Endodermal cell (in vitro differentiated cells): ENCODE measurements at regions not wholly inside any gene's neighbourhood (a gene's known extent, or its start where the extent isn't known, plus 50 kb on each side); places are given as distances from the start of the nearest gene placed in this dataset.

ENCODE experiments used
- DNase-seq: peaks from one replicate; pipeline ENCODE4 v3.0.0-alpha.2; 2017
- H3K27ac ChIP-seq: 2 replicates; pipeline ENCODE4 v1.5.1; 2013; ENCODE audit warnings: mild to moderate bottlenecking, low read depth, low read length, moderate library complexity
- H3K27me3 ChIP-seq: 2 replicates; pipeline ENCODE4 v1.6.1; 2013; ENCODE audit warnings: mild to moderate bottlenecking, low read length, moderate library complexity; ENCODE audit not compliant: insufficient read depth, control insufficient read depth, poor library complexity, severe bottlenecking
- H3K36me3 ChIP-seq: 2 replicates; pipeline ENCODE4 v1.7.0; 2013; ENCODE audit warnings: mild to moderate bottlenecking, low read length, moderate library complexity; ENCODE audit not compliant: control insufficient read depth, insufficient read depth
- H3K4me1 ChIP-seq: one replicate; pipeline ENCODE4 v1.7.0; 2013; ENCODE audit warnings: low read length; ENCODE audit not compliant: control insufficient read depth, insufficient read depth
- H3K4me3 ChIP-seq: 2 replicates; pipeline ENCODE4 v1.5.1; 2013; ENCODE audit warnings: mild to moderate bottlenecking, low read length, moderate library complexity
- H3K9ac ChIP-seq: 2 replicates; pipeline ENCODE4 v1.6.1; 2013; ENCODE audit warnings: mild to moderate bottlenecking, low read length, moderate library complexity; ENCODE audit not compliant: poor library complexity, severe bottlenecking; ENCODE audit errors: extremely low read depth
- H3K9me3 ChIP-seq: 2 replicates; pipeline ENCODE4 v1.6.1; 2013; ENCODE audit warnings: mild to moderate bottlenecking, low read length, moderate library complexity; ENCODE audit not compliant: control insufficient read depth
- H3K27ac Mint-ChIP-seq: 2 replicates; pipeline ENCODE4 v1.8.0; 2020; ENCODE audit warnings: mixed read lengths
- H3K27me3 Mint-ChIP-seq: 2 replicates; pipeline ENCODE4 v1.8.0; 2021; ENCODE audit warnings: mild to moderate bottlenecking, mixed read lengths; ENCODE audit not compliant: insufficient read depth
- H3K36me3 Mint-ChIP-seq: 2 replicates; pipeline ENCODE4 v1.8.0; 2020; ENCODE audit warnings: low read depth, mixed read lengths
- H3K4me1 Mint-ChIP-seq: 2 replicates; pipeline ENCODE4 v1.8.0; 2020; ENCODE audit warnings: mixed read lengths
- H3K4me3 Mint-ChIP-seq: 2 replicates; pipeline ENCODE4 v1.8.0; 2020; ENCODE audit warnings: mild to moderate bottlenecking, moderate library complexity, mixed read lengths
- H3K9me3 Mint-ChIP-seq: 2 replicates; pipeline ENCODE4 v1.8.0; 2020; ENCODE audit warnings: mild to moderate bottlenecking, mixed read lengths
- WGBS, 2 experiments: methylation state at CpG; one replicate each; pipeline versions ENCODE4 v1.1.5 to v1.1.7; 2013; ENCODE audit warnings: missing lambda C conversion rate in 2 of 2, mixed read lengths in 1 of 2; ENCODE audit not compliant: insufficient coverage in 1 of 2, insufficient read length in 1 of 2; 5-methylcytosine and 5-hydroxymethylcytosine counted together
- TF ChIP-seq, protein P1 (sequence below): fragments of 200-600 bp; sonication (generic); conservative IDR thresholded peaks from 2 replicates; pipeline ENCODE4 v1.5.0; 2021; ENCODE audit warnings: antibody characterized with exemption, mild to moderate bottlenecking

DNA sequence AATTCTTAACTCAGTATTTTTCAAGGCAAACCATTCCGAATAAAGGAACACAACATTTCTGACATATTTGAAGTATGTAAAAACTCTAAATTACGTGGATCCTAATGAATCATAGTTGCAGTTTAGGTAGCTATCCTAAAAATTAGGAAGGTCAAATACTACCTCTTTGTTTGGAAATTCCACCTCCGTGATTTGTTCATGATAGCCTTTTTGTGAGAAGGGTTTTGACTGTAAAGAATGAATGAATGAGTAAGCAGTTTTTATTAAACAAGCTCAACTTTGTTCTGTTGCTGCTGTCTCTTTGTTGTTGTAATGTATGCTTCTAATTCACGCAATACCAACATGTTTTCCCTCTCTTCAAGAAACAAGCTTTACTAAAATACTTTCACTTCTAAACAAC, 840.4 kb downstream of the USP25 start:
- Histone ChIP-seq H3K4me3 (no peak overlapping the region), H3K9me3 (no peaks in the 10 kb centered on the region), H3K9ac (no peak overlapping the region), H3K36me3 (no peaks in the 10 kb centered on the region), H3K27me3 (no peaks in the 10 kb centered on the region), H3K27ac (no peak overlapping the region), H3K4me1 (no peaks in the 10 kb centered on the region)
- TF ChIP-seq, protein P1, sequence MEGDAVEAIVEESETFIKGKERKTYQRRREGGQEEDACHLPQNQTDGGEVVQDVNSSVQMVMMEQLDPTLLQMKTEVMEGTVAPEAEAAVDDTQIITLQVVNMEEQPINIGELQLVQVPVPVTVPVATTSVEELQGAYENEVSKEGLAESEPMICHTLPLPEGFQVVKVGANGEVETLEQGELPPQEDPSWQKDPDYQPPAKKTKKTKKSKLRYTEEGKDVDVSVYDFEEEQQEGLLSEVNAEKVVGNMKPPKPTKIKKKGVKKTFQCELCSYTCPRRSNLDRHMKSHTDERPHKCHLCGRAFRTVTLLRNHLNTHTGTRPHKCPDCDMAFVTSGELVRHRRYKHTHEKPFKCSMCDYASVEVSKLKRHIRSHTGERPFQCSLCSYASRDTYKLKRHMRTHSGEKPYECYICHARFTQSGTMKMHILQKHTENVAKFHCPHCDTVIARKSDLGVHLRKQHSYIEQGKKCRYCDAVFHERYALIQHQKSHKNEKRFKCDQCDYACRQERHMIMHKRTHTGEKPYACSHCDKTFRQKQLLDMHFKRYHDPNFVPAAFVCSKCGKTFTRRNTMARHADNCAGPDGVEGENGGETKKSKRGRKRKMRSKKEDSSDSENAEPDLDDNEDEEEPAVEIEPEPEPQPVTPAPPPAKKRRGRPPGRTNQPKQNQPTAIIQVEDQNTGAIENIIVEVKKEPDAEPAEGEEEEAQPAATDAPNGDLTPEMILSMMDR: no peak
- no peak for DNase-seq
- Mint-ChIP-seq H3K27me3 (no peaks in the 10 kb centered on the region), H3K4me3 (no peak overlapping the region), H3K36me3 (no peaks in the 10 kb centered on the region), H3K4me1 (peaks cover 3% of the 10 kb centered on the region), H3K27ac (no peak overlapping the region), H3K9me3 (no peaks in the 10 kb centered on the region)
- 98 to 100% methylated on average over 1 to 3 of the region's 4 CpGs for WGBS, 2 experiments

DNA sequence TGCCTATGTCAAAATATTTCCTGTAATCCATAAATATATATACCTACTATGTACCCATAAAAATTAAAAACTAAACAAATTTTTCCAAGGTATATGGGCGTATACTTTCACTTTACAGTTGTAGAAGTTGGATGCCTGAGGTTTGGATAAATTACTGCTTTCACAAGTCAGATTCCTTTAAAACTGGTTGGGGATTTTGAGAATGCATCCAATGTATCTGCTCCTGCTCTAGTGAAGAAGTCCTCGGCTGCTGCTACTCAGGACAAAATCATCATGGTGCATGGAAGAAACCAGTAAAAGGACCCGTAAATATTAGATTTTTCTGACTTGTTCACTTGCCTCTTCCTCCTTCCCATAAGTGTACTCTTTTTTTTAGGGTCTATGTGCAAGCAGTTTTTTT, 841.1 kb downstream of the USP25 start:
- H3K27me3 ChIP-seq: no peaks in the 10 kb centered on the region
- H3K4me1 ChIP-seq: no peaks in the 10 kb centered on the region
- H3K27me3 Mint-ChIP-seq: no peaks in the 10 kb centered on the region
- H3K9me3 ChIP-seq: no peaks in the 10 kb centered on the region
- no peaks in the 10 kb centered on the region for H3K36me3 ChIP-seq
- H3K36me3 Mint-ChIP-seq: no peaks in the 10 kb centered on the region
- peaks cover 3% of the 10 kb centered on the region for H3K4me1 Mint-ChIP-seq
- TF ChIP-seq, protein P1: no peak
- H3K4me3 ChIP-seq: no peak overlapping the region
- H3K4me3 Mint-ChIP-seq: no peak overlapping the region
- H3K9ac ChIP-seq: no peak overlapping the region
- DNase-seq: no peak
- no peaks in the 10 kb centered on the region for H3K9me3 Mint-ChIP-seq
- 92 to 100% methylated on average over 1 to 3 of the region's 3 CpGs for WGBS, 2 experiments
- no peak overlapping the region for H3K27ac Mint-ChIP-seq
- no peak overlapping the region for H3K27ac ChIP-seq

DNA sequence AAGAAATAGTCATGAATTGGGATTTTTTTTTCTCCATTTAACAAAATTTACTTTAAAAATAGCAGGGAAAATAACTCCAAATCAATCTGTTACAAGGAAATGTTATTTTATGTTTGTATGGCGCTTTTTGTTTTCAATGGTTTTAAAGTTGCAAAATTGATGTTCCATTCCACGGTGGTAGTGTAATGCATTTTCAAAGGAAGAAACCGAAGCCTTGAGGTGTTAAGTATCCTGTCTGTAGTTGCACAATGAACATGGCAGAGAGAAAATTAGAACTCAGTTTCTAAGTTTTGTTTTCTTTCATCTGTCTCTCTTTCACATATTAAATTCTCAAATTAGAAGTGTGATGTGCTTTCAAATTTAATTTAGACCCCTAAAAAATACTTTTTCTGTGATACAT, 841.8 kb downstream of the USP25 start:
- TF ChIP-seq, protein P1: no peak
- Mint-ChIP-seq H3K9me3 (no peaks in the 10 kb centered on the region), H3K4me1 (peaks cover 3% of the 10 kb centered on the region), H3K27me3 (no peaks in the 10 kb centered on the region), H3K36me3 (no peaks in the 10 kb centered on the region), H3K4me3 (no peak overlapping the region), H3K27ac (no peak overlapping the region)
- no peaks in the 10 kb centered on the region for H3K4me1 ChIP-seq
- no peak overlapping the region for H3K27ac ChIP-seq
- DNase-seq: no peak
- no peaks in the 10 kb centered on the region for H3K36me3 ChIP-seq
- no peak overlapping the region for H3K4me3 ChIP-seq
- WGBS, 2 experiments: 95 to 100% methylated on average over 1 to 3 of the region's 3 CpGs
- H3K27me3 ChIP-seq: no peaks in the 10 kb centered on the region
- H3K9me3 ChIP-seq: no peaks in the 10 kb centered on the region
- no peak overlapping the region for H3K9ac ChIP-seq
